ENCODE measurements at regions not wholly inside any gene's neighbourhood (a gene's known extent, or its start where the extent isn't known, plus 50 kb on each side); places are given as distances from the start of the nearest gene placed in this dataset.

GRCh38 chr3:106540743-106541142 is 671.9 kb upstream of the CBLB start:
- TF ChIP-seq CTCF (IDR thresholded peaks at IDR 0.05) (no peak), POLR2A (IDR thresholded peaks at IDR 0.05) (no peak)
